ENCODE measurements at regions not wholly inside any gene's neighbourhood (a gene's known extent, or its start where the extent isn't known, plus 50 kb on each side); places are given as distances from the start of the nearest gene placed in this dataset.

DNA sequence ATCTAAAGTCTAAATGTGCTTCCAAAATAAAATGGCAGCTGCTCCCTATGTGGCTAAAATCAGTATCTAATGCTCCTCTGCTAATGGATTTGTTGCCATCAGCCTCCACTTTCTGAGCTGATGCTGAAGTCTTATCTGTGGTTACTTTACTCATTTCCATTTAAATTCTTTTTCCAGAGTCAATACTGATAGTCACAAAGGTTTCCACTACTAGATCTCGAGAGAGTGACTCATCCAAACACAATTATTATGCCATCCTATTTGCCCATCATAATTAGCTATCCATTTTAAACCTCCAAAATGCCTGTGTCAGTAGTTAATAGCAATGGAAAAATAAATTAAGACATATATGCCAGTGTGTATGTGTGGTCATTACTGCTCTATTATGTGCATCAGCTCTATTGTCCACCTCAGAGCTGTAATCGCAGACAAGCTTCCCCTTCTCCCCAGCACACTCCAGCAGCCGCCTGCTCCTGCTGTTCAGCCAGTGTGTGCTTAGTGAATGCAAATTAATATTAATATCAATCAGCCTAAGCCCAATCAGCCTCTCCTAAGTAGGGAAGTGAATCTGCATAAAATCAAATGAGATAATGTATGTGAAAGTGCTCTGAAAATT, 199.8 kb upstream of the ZIC3 start:
- TF ChIP-seq, protein P1, sequence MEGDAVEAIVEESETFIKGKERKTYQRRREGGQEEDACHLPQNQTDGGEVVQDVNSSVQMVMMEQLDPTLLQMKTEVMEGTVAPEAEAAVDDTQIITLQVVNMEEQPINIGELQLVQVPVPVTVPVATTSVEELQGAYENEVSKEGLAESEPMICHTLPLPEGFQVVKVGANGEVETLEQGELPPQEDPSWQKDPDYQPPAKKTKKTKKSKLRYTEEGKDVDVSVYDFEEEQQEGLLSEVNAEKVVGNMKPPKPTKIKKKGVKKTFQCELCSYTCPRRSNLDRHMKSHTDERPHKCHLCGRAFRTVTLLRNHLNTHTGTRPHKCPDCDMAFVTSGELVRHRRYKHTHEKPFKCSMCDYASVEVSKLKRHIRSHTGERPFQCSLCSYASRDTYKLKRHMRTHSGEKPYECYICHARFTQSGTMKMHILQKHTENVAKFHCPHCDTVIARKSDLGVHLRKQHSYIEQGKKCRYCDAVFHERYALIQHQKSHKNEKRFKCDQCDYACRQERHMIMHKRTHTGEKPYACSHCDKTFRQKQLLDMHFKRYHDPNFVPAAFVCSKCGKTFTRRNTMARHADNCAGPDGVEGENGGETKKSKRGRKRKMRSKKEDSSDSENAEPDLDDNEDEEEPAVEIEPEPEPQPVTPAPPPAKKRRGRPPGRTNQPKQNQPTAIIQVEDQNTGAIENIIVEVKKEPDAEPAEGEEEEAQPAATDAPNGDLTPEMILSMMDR (IDR thresholded peaks at IDR 0.05; ENCODE audit: low read depth, low read length, missing control alignments), result no peak
- Histone ChIP-seq H3K27ac (no peak overlapping the region), H3K4me3 (ENCODE audit: low read depth, low read length) (no peak overlapping the region), H3K36me3 (replicated peaks) (no peaks in the 10 kb centered on the region), H3K27me3 (replicated peaks) (no peaks in the 10 kb centered on the region)
- DNase-seq, result no peak
- in situ Hi-C loops (cut with HindIII; ENCODE audit: low pct_ligation_motif_present, low sequenced_read_pairs), result no loop called here

DNA sequence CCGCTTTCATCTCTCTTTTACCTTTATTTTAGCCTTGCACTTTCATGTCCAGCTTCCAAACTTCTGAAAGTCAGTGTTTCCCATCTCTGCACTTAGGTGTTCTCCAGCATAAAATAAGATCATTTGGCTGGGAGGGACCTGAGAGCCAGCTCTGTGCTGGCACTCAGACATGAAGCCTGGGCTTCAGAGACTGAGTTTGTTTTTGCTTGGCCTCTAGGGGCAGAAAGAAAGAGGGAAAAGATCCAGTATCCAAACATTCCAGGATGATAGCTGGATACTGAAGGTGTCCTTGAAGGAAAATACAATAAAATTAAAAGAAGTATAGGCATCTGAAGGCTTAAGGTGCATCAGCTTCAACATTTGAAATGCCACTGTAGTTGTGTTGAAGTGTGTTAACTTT, 202.4 kb upstream of the ZIC3 start:
- no peaks in the 10 kb centered on the region for H3K36me3 ChIP-seq (replicated peaks)
- no peak overlapping the region for H3K27ac ChIP-seq
- no peaks in the 10 kb centered on the region for H3K27me3 ChIP-seq (replicated peaks)
- TF ChIP-seq, protein P1 (IDR thresholded peaks at IDR 0.05; ENCODE audit: low read depth, low read length, missing control alignments), result no peak
- H3K4me3 ChIP-seq (ENCODE audit: low read depth, low read length), result no peak overlapping the region
- DNase-seq, result no peak
- in situ Hi-C loops (cut with HindIII; ENCODE audit: low pct_ligation_motif_present, low sequenced_read_pairs), result no loop called here

DNA sequence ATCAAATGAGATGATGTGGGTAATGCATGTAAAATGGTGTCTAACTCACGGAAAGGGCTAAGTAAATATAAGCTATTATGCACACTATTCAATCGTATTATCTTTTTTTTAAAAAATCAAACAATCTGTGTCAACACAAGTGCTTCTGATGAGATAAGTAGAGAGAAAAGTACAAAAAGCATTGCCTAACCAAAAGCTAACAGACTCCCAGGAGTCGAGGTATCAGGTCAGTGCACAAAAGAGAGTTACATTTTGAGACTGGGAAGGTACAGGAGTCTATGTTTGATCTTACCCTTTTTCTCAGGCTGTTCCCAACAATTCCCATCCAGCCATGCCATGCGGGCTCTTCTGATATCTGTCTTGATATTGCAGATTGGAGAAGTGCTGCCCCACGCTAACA, 203.3 kb upstream of the ZIC3 start:
- Histone ChIP-seq H3K4me3 (ENCODE audit: low read depth, low read length) (no peak overlapping the region), H3K36me3 (replicated peaks) (no peaks in the 10 kb centered on the region), H3K27ac (no peak overlapping the region), H3K27me3 (replicated peaks) (no peaks in the 10 kb centered on the region)
- in situ Hi-C loops (cut with HindIII; ENCODE audit: low pct_ligation_motif_present, low sequenced_read_pairs), result no loop called here
- no peak for DNase-seq
- TF ChIP-seq, protein P1 (IDR thresholded peaks at IDR 0.05; ENCODE audit: low read depth, low read length, missing control alignments), result no peak

DNA sequence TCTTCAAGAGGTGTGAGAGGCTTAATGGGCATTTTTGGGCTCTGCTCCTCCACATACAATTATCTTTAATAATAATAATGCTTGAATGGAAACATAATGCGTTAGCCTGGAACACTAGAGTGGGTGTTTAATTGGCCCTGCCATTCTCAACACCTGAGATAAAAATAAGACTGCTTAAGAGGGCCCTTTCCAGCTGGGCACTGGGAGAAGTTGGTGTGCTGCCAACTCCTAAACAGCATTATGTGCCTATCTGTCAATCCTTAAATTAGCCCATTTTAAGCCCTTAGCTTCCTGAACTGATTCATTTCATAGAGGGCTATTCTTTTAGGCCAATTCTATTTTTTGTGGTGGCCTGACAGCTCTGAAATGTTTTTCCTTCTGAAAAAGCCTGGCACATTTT, 211.1 kb upstream of the ZIC3 start:
- in situ Hi-C loops (cut with HindIII; ENCODE audit: low pct_ligation_motif_present, low sequenced_read_pairs), result no loop called here
- Histone ChIP-seq H3K36me3 (replicated peaks) (no peaks in the 10 kb centered on the region), H3K27ac (no peak overlapping the region), H3K27me3 (replicated peaks) (no peaks in the 10 kb centered on the region), H3K4me3 (ENCODE audit: low read depth, low read length) (no peak overlapping the region)
- TF ChIP-seq, protein P1 (IDR thresholded peaks at IDR 0.05; ENCODE audit: low read depth, low read length, missing control alignments), result no peak
- no peak for DNase-seq

DNA sequence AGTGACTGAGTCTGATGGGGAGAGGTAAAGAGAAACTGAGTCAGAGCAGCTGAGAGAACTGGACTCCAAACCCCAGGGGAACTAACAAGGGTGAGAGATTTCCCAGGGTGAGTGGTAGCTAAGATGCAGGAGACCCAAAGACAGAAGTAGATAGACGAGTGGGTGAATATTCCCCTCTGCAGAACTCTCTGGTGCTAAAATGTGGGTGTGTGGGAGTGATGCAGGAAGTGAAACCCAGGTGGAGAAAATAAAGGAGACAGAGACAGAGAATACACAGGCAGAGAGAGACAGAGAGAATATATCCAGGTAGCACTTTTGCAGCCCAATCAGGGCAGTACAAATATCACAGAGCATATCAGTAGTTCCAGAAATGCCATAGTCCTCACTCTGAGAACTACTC, 212.5 kb upstream of the ZIC3 start:
- no peak for DNase-seq
- in situ Hi-C loops (cut with HindIII; ENCODE audit: low pct_ligation_motif_present, low sequenced_read_pairs), result no loop called here
- H3K27ac ChIP-seq, result no peak overlapping the region
- H3K4me3 ChIP-seq (ENCODE audit: low read depth, low read length), result no peak overlapping the region
- no peaks in the 10 kb centered on the region for H3K27me3 ChIP-seq (replicated peaks)
- TF ChIP-seq, protein P1 (IDR thresholded peaks at IDR 0.05; ENCODE audit: low read depth, low read length, missing control alignments), result no peak
- no peaks in the 10 kb centered on the region for H3K36me3 ChIP-seq (replicated peaks)

DNA sequence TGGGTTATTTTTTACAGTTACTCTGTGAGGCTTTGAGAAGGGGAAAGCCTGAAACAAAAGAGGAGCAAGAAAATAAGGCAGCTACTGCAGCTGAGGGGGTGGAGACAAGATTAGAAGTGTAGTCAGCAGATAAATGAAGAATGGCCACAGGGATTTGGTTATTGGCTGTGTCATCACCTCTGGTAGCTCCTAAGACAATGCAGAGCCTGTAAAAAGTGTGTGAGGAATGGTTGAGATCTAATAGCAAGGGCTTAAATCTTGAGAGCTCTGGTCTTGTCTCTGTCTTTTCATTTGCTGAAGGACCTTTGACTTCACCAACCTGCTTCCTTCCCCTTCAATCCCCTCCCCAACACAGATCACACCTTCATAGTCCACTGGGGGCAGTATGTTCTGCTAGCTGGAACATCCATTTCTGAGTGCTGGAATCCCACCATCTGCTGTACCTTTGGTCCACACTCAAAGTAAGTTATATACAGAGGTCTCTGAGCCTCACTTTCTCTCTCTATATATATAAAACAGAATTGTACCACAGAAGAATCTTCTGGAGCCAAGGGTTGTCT, 213.7 kb upstream of the ZIC3 start:
- in situ Hi-C loops (cut with HindIII; ENCODE audit: low pct_ligation_motif_present, low sequenced_read_pairs), result no loop called here
- TF ChIP-seq, protein P1 (IDR thresholded peaks at IDR 0.05; ENCODE audit: low read depth, low read length, missing control alignments), result no peak
- H3K27me3 ChIP-seq (replicated peaks), result no peaks in the 10 kb centered on the region
- no peak overlapping the region for H3K4me3 ChIP-seq (ENCODE audit: low read depth, low read length)
- no peak overlapping the region for H3K27ac ChIP-seq
- no peaks in the 10 kb centered on the region for H3K36me3 ChIP-seq (replicated peaks)
- no peak for DNase-seq

All from brain microvascular endothelial cell (primary cell).